Activated CD4-positive, alpha-beta T cell treated with anti-CD3 and anti-CD28 coated beads, Interleukin-2, Interleukin-4, amounts not matched to agents 100 ng/mL and 50 ng/mL, durations not matched to agents 16 hours and 8 hours (primary cell): ENCODE measurements at regions not wholly inside any gene's neighbourhood (a gene's known extent, or its start where the extent isn't known, plus 50 kb on each side); places are given as distances from the start of the nearest gene placed in this dataset.

Source experiments
- DNase-seq: peaks from one replicate; pipeline ENCODE4 v3.0.0-alpha.2; 2020; ENCODE audit warnings: low spot score

GRCh38 chr4:125434136-125434535 is 119.4 kb downstream of the FAT4 start:
- no peak for DNase-seq

GRCh38 chr4:125440814-125441213 is 126.1 kb downstream of the FAT4 start:
- no peak for DNase-seq

GRCh38 chr4:125444166-125444565 is 129.4 kb downstream of the FAT4 start:
- DNase-seq = no peak

GRCh38 chr4:125445525-125445924 is 130.8 kb downstream of the FAT4 start:
- no peak for DNase-seq

- DNase-seq = no peak
Measured at GRCh38 chr4:125447551-125448290, 133.0 kb downstream of the FAT4 start.

GRCh38 chr4:125456075-125456474 is 141.3 kb downstream of the FAT4 start:
- no peak for DNase-seq

- no peak for DNase-seq
Measured at GRCh38 chr4:125459531-125459930, 144.8 kb downstream of the FAT4 start.

- no peak for DNase-seq
Measured at GRCh38 chr4:125461676-125462363, 147.1 kb downstream of the FAT4 start.

GRCh38 chr4:125464146-125464545 is 149.4 kb downstream of the FAT4 start:
- no peak for DNase-seq

- no peak for DNase-seq
Measured at GRCh38 chr4:125481334-125482045, 166.7 kb downstream of the FAT4 start.

GRCh38 chr4:125482822-125483221 is 168.1 kb downstream of the FAT4 start:
- DNase-seq = no peak

GRCh38 chr4:125483278-125483677 is 168.5 kb downstream of the FAT4 start:
- no peak for DNase-seq

- DNase-seq = no peak
Measured at GRCh38 chr4:125484912-125485311, 170.2 kb downstream of the FAT4 start.

GRCh38 chr4:125486351-125486750 is 171.6 kb downstream of the FAT4 start:
- DNase-seq = no peak

- DNase-seq = no peak
Measured at GRCh38 chr4:125489952-125490690, 175.4 kb downstream of the FAT4 start.

GRCh38 chr4:125492957-125493356 is 178.2 kb downstream of the FAT4 start:
- no peak for DNase-seq

GRCh38 chr4:125497861-125498260 is 183.1 kb downstream of the FAT4 start:
- DNase-seq = no peak

- DNase-seq = no peak
Measured at GRCh38 chr4:125498981-125499380, 184.2 kb downstream of the FAT4 start.

- no peak for DNase-seq
Measured at GRCh38 chr4:125501090-125501489, 186.3 kb downstream of the FAT4 start.

- no peak for DNase-seq
Measured at GRCh38 chr4:125501568-125501967, 186.8 kb downstream of the FAT4 start.

GRCh38 chr4:125505621-125506020 is 190.9 kb downstream of the FAT4 start:
- DNase-seq = no peak

- no peak for DNase-seq
Measured at GRCh38 chr4:125507141-125507540, 192.4 kb downstream of the FAT4 start.
